ENCODE measurements at regions not wholly inside any gene's neighbourhood (a gene's known extent, or its start where the extent isn't known, plus 50 kb on each side); places are given as distances from the start of the nearest gene placed in this dataset.

DNA sequence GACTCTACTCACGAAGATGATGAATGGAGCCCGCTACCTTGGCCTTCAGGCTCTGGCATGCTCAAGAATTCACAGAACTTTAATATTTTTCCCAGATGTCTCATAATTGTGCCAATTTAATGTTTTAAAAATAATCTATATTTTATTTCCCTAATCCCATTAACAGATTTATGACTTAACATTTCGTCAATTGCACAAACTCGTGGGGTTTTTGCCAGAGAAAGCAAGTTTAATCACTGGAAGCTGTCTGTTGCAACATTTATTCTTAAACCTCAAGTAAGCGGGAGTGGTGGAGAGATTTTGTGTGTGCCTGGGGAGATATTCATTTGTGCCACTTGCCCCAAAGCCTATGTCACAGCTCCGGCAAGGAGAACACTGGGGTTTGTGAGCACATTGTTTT is 117.9 kb downstream of the TEX36 start:
- Histone ChIP-seq H3K27me3 (ENCODE audit: insufficient read depth, low read length, poor library complexity, severe bottlenecking) (no peaks in the 10 kb centered on the region), H3K9me2 (replicated peaks; ENCODE audit: low read depth, low read length) (no peaks in the 10 kb centered on the region), H3K9me3 (ENCODE audit: insufficient read depth, low read depth, low read length) (peaks cover 15% of the 10 kb centered on the region; the same call in 1 of the 2 replicates), H3K79me2 (ENCODE audit: insufficient read depth, low read length) (no peaks in the 10 kb centered on the region), H3K4me3 (ENCODE audit: low read length, poor library complexity, severe bottlenecking) (no peak overlapping the region), H3K4me1 (ENCODE audit: insufficient read depth, low read length, poor library complexity, severe bottlenecking) (no peaks in the 10 kb centered on the region), H3K36me3 (ENCODE audit: insufficient read depth, low read length) (no peaks in the 10 kb centered on the region), H3K9ac (ENCODE audit: low read depth, low read length, poor library complexity, severe bottlenecking) (no peak overlapping the region), H4K20me1 (ENCODE audit: insufficient read depth, low read length, poor library complexity, severe bottlenecking) (no peaks in the 10 kb centered on the region), H2AFZ (ENCODE audit: low read length) (no peak overlapping the region), H3F3A (ENCODE audit: low read depth) (no peaks in the 10 kb centered on the region), H3K4me2 (ENCODE audit: low read depth, low read length, poor library complexity, severe bottlenecking) (no peak overlapping the region)
- TF ChIP-seq, protein P1, sequence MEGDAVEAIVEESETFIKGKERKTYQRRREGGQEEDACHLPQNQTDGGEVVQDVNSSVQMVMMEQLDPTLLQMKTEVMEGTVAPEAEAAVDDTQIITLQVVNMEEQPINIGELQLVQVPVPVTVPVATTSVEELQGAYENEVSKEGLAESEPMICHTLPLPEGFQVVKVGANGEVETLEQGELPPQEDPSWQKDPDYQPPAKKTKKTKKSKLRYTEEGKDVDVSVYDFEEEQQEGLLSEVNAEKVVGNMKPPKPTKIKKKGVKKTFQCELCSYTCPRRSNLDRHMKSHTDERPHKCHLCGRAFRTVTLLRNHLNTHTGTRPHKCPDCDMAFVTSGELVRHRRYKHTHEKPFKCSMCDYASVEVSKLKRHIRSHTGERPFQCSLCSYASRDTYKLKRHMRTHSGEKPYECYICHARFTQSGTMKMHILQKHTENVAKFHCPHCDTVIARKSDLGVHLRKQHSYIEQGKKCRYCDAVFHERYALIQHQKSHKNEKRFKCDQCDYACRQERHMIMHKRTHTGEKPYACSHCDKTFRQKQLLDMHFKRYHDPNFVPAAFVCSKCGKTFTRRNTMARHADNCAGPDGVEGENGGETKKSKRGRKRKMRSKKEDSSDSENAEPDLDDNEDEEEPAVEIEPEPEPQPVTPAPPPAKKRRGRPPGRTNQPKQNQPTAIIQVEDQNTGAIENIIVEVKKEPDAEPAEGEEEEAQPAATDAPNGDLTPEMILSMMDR (conservative IDR thresholded peaks at IDR 0.05; ENCODE audit: low read length): no peak
- TF ChIP-seq EZH2phosphoT487 (IDR thresholded peaks at IDR 0.05; ENCODE audit: borderline replicate concordance): no peak

- Histone ChIP-seq H3K9me3 (ENCODE audit: insufficient read depth, low read depth, low read length) (peaks cover 15% of the 10 kb centered on the region; the same call in 1 of the 2 replicates), H3K9ac (ENCODE audit: low read depth, low read length, poor library complexity, severe bottlenecking) (no peak overlapping the region), H3K9me2 (replicated peaks; ENCODE audit: low read depth, low read length) (no peaks in the 10 kb centered on the region), H3K4me3 (ENCODE audit: low read length, poor library complexity, severe bottlenecking) (no peak overlapping the region), H3K4me1 (ENCODE audit: insufficient read depth, low read length, poor library complexity, severe bottlenecking) (no peaks in the 10 kb centered on the region), H3K36me3 (ENCODE audit: insufficient read depth, low read length) (no peaks in the 10 kb centered on the region), H3K4me2 (ENCODE audit: low read depth, low read length, poor library complexity, severe bottlenecking) (no peak overlapping the region), H3K27me3 (ENCODE audit: insufficient read depth, low read length, poor library complexity, severe bottlenecking) (no peaks in the 10 kb centered on the region), H2AFZ (ENCODE audit: low read length) (no peak overlapping the region), H3F3A (ENCODE audit: low read depth) (no peaks in the 10 kb centered on the region), H4K20me1 (ENCODE audit: insufficient read depth, low read length, poor library complexity, severe bottlenecking) (no peaks in the 10 kb centered on the region), H3K79me2 (ENCODE audit: insufficient read depth, low read length) (no peaks in the 10 kb centered on the region)
- TF ChIP-seq, protein P1 (conservative IDR thresholded peaks at IDR 0.05; ENCODE audit: low read length): no peak
- TF ChIP-seq EZH2phosphoT487 (IDR thresholded peaks at IDR 0.05; ENCODE audit: borderline replicate concordance): no peak
Measured at GRCh38 chr10:125564570-125564969, 118.4 kb downstream of the TEX36 start.

- Histone ChIP-seq H3K9me3 (ENCODE audit: insufficient read depth, low read depth, low read length) (peaks cover 6% of the 10 kb centered on the region; the same call in 1 of the 2 replicates), H3K79me2 (ENCODE audit: insufficient read depth, low read length) (no peaks in the 10 kb centered on the region), H3K36me3 (ENCODE audit: insufficient read depth, low read length) (no peaks in the 10 kb centered on the region), H3K27me3 (ENCODE audit: insufficient read depth, low read length, poor library complexity, severe bottlenecking) (no peaks in the 10 kb centered on the region), H3K9me2 (replicated peaks; ENCODE audit: low read depth, low read length) (no peaks in the 10 kb centered on the region), H4K20me1 (ENCODE audit: insufficient read depth, low read length, poor library complexity, severe bottlenecking) (no peaks in the 10 kb centered on the region), H3K4me3 (ENCODE audit: low read length, poor library complexity, severe bottlenecking) (no peak overlapping the region), H3F3A (ENCODE audit: low read depth) (no peaks in the 10 kb centered on the region), H3K4me2 (ENCODE audit: low read depth, low read length, poor library complexity, severe bottlenecking) (no peak overlapping the region), H3K9ac (ENCODE audit: low read depth, low read length, poor library complexity, severe bottlenecking) (no peak overlapping the region), H3K4me1 (ENCODE audit: insufficient read depth, low read length, poor library complexity, severe bottlenecking) (no peaks in the 10 kb centered on the region), H2AFZ (ENCODE audit: low read length) (no peak overlapping the region)
- TF ChIP-seq EZH2phosphoT487 (IDR thresholded peaks at IDR 0.05; ENCODE audit: borderline replicate concordance): no peak
- TF ChIP-seq, protein P1 (conservative IDR thresholded peaks at IDR 0.05; ENCODE audit: low read length): no peak
Measured at GRCh38 chr10:125562737-125563136, 120.2 kb downstream of the TEX36 start.
